ENCODE measurements at regions not wholly inside any gene's neighbourhood (a gene's known extent, or its start where the extent isn't known, plus 50 kb on each side); places are given as distances from the start of the nearest gene placed in this dataset.
"Not testable (repeated sequence)": the region's sequence is repeated elsewhere in the genome, so short reads cannot be mapped to it uniquely, and the experiment has no call there.

DNA sequence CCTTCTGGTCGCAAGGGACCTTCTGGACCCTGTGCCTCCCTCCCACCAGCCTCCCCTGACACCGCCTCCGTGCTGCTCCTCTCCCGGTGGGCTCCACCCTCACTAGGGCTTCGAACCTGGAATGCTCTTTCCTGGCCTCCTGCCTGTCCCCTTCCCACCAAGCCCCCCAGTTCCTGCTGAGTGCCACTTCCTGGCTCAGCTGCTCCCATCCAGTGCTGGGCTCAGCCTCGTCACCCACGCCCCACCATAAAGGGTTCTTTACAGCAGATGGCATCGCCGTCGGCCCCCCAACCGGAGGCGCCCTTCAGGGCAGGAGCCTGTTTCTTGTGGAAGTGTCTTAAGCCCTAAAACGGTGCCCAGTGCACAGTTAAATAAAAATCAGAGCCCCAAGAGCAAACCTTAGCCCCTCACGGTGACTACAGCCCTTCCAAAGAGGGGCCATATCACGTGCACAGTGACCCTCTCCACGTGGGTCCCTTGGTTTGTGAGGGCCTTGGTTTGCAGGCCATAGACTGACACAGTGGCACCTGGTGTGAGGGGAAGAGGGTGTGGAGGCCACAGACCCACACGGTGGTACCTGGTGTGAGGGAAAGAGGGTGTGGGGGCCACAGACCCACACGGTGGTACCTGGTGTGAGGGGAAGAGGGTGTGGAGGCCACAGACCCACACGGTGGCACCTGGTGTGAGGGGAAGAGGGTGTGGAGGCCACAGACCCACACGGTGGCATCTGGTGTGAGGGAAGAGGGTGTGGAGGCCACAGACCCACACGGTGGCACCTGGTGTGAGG is 111.4 kb downstream of the METRNL start:
- DNase-seq (ENCODE audit: low spot score) (no peak), FAIRE-seq (no peak)

DNA sequence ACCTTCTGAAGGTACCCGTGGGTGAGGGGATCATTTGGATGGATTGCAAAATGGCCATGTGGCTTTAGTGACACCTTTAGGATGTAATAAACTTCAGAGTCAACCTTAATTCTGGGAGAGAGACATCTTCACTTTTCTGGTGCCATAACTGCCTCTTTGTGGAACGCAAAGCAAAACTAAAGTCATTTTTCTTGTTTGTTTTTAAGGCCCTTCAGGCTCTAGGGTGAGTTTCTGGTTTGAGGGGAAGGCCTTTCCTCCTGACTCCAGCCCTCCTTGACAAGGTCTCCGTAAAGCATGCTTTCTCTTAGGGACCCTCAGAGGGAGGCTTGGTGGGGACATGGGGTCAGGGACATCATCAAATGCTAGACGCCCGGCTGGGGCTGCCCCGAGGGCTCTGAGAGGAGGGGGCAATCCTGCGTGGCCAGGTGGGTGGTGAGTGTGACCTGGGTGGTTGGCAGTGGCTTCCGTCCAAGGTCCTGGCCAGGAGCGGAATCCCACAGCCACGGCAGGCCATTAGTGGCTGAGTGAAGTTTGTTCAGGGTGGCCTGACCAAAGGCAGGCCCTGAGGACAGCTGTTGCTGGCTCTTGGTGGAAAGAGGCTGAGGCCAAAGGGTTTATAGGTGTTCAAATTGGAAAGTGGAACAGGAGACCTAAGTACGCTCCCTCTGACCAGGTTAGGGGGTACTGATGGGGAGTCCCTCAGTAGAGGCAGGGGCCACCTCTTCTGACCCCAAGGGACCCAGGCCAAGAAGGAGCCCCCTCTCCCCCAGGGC is 112.2 kb downstream of the METRNL start:
- no peak for FAIRE-seq

DNA sequence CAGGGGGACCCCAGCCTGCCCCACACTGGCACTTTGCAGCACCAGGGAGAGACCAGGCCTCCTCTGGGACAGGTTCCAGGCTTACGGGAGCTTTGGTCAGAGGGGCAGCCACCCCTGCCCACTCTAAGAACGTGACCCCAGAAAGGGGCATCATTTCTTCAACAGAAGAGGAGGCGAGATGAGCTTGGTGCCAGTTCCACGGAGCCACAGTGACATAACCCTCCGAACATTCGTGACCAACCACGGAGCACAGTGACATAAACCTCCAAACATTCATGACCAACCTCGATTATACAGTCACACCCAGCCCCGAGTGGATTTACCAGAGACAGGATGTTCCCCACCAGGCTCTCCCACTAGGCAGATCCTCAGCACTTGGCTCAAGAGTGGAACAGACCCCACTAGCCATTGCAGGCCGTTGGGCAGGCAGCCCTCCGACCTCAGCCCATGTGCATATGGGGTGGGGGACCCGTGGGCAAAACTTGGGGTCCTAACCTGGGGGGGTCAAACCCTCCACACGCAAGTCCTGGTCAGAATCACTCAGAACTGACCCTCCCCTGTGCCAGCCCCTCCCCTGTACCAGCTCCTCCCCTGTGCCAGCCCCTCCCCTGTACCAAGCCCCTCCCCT is 112.9 kb downstream of the METRNL start:
- DNase-seq (ENCODE audit: low spot score) (no peak), FAIRE-seq (no peak)

More for the DNA sequence above, 112.2 kb downstream of the METRNL start:
- DNase-seq (ENCODE audit: low spot score), result no peak

DNA sequence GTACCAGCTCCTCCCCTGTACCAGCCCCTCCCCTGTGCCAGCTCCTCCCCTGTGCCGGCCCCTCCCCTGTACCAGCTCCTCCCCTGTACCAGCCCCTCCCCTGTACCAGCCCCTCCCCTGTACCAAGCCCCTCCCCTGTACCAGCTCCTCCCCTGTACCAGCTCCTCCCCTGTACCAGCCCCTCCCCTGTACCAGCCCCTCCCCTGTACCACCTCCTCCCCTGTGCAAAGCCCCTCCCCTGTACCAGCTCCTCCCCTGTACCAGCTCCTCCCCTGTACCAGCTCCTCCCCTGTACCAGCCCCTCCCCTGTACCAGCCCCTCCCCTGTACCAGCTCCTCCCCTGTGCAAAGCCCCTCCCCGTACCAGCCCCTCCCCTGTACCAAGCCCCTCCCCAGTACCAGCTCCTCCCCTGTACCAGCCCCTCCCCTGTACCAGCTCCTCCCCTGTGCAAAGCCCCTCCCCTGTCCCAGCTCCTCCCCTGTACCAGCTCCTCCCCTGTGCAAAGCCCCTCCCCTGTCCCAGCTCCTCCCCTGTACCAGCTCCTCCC is 113.5 kb downstream of the METRNL start:
- DNase-seq (ENCODE audit: low spot score); FAIRE-seq: not testable (repeated sequence)

DNA sequence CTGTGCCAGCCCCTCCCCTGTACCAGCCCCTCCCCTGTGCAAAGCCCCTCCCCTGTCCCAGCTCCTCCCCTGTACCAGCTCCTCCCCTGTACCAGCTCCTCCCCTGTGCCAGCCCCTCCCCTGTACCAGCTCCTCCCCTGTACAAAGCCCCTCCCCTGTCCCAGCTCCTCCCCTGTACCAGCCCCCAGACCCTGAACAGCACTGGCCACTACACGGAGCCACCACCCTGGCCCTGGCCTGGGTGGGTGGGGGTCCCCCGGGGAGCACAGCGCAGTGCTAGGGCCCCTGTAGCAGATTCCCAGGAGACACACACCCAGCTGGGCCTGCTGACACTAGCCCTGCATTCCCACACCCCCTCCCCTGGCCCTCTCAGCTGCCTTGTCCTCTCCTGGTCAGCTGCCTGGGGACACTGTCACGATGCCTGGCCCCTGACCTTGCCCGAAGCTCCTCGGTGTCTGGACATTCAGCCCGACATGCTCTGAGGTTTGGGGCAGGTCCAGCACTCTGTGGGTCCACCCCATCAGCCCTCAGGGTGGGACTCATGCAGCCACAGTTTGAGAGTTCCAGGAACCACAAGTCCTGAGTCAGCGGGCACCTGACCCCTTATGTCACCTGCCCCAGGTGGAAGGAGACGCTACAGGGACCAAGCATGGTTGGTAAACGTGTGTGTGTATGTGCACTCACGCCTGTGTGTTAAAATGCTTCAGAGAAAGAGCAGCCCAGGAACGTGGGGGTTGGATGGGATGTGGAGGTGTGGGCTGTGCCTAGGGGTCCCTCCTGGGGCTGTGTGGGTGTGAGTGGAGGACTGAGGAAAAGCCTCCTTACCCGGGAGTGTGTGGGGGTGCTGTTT is 114.2 kb downstream of the METRNL start:
- FAIRE-seq, result no peak
- DNase-seq (ENCODE audit: low spot score), result peak; percentile 18

DNA sequence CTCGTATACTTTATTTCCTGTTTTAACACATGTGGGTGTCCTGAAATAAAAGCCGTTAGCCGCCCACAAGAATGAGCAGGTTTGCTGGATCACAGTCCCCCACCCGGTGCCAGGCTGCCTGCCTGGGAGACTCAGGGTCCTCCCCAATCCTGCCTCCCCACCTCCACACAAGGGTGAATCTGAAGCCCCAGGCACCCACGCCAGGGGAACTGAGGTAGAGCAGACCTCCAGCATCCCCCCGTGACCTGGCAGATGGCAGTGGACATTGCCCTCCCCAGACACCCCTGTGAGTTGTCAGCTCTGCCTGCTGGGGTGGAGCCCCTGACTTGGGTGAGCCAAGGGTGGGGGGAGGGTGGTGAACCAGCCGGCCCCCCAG is 114.8 kb downstream of the METRNL start:
- no peak for FAIRE-seq

DNA sequence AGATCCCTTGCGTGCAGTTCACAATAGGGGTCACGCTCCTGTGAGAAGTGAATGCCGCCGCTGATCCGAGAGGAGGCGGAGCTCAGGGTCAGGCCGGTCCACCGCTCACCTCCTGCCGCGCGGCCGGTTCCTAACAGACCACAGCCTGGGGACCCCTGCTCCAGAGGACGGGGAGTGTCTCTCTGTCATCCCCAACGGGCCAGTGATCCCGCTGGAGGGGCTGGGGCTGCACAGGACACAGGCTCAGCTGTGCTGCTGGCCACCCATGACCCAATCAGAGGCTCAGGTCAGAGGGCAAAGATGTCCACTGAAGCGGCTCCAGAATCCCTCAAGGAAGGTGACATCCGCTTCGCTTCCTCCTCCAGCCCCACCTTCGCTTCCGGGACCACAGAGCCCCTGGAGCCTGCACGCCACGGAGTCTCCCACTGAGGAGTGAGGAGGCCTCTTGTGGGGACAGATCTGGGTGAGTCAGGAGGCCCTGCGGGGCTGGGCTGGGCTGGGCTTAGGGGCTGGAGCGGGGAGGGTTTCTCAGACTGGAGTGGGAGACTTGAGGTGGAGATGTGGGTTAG is 115.4 kb downstream of the METRNL start:
- DNase-seq (ENCODE audit: low spot score) (no peak), FAIRE-seq (no peak)

More for the DNA sequence above, 114.8 kb downstream of the METRNL start:
- DNase-seq (ENCODE audit: low spot score), result no peak

DNA sequence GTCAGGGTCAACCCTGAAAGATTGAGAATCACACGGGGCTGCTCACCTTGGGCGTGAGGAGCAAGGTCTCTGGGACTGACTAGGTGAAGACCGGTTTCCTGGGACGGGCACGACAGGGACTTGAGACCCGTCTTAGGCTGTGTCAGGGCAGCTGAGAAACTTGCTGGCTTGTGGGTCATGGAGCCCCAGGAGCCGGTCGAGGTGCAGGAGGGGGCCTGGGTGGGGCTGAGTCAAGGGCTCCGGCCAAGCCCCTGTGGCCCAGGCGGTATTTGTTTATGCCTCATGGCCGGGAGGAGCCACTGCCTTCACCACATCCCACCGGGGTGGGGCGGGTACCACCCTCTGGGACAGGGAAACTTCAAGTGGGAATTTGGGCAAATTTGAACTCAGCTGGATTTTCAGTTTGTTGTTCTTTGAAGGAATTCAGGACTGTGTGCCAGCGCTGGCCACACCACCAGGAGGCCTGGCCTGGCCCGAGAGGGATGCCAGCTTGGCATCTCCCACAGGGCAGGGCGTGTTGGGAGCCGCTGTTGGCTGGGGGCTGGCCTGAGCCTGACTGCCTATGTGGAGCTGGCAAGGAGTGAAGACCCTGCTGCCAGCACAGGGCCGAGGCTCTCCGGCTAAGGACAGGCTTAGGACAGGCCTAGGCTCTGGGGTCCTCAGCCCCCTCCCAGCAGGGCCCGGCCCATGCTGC is 116.1 kb downstream of the METRNL start:
- DNase-seq (ENCODE audit: low spot score) (no peak), FAIRE-seq (no peak)

DNA sequence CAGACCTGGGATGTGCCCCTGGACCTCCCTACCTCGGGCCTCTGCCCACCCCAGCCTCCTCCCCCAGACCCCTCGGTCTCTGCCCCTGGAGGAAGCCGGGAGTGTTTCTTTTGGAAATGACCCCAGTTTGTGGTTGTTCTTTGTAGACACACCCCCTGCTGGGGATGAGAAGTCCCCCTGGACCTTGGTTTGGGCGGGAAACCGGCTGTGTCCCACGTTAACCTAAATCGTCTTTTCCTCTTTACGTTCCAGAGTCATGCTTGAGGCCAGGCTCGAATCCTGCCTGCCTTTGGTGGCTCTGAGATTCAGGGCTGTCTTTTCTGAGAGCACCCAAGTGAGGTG is 116.6 kb downstream of the METRNL start:
- FAIRE-seq, result no peak

DNA sequence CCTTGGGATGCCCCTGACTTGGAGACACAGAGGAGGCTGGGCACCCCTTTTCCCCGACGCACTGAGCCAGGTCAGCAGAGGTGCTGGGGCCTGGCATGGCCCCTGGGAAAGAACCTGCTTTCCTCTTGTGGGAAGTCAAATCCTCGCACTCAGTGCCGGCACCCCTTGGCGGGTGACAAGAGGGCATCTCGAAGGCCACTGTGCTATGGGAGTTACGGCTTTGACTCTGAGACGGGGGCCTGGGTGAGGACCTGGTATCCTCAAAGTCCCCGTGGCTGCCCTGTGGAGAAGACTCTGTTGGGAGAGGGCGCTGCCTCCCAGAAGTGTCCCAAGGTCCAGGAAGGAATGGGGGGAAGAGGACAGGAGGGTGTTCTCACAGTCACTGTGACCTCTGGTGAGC is 117.0 kb downstream of the METRNL start:
- DNase-seq (ENCODE audit: low spot score) (no peak), FAIRE-seq (no peak)

More for the DNA sequence above, 116.6 kb downstream of the METRNL start:
- no peak for DNase-seq (ENCODE audit: low spot score)

DNA sequence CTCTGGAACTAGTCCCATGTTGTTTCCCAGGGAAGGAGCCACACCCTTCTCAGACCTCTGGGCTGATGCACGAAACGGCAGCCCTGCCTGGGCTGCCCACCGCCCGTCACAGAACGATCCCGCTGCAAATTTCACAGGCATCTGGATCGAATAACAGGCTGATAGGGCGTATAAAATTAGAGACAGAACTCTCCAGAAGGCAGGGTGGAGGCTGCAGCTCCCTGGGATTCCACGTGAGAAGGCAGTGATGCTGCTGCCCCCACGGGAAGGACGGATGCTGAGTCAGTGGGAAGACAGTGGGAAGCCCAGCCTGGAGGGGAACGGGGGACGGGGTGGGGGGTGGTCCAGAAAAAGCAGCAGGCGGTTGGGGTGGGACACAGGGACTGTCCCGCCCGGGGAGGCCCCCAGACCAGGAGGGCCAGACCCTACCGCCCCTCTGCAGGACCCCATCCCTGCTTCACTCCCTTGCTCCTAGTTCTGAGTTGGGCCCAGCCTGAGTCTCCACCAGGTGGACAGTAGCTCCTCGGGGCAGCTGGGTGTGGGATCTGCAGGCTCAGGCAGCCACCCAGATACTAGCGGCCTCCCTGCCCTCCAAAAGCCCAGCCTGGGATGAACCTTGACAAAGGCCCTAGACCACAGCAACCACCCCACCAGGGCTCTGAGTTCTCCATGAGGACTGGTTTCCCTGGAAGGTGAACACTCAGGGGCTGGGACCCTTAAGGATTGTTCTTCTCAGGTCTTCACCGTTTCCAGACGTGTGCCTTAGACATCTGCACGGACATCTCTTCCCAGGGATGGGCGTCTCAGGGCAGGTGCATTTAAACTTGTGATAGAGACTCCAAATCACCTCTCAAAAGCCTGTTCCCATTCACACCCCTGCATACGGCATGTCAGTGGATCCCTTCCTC is 117.8 kb downstream of the METRNL start:
- no peak for FAIRE-seq
- no peak for DNase-seq (ENCODE audit: low spot score)

DNA sequence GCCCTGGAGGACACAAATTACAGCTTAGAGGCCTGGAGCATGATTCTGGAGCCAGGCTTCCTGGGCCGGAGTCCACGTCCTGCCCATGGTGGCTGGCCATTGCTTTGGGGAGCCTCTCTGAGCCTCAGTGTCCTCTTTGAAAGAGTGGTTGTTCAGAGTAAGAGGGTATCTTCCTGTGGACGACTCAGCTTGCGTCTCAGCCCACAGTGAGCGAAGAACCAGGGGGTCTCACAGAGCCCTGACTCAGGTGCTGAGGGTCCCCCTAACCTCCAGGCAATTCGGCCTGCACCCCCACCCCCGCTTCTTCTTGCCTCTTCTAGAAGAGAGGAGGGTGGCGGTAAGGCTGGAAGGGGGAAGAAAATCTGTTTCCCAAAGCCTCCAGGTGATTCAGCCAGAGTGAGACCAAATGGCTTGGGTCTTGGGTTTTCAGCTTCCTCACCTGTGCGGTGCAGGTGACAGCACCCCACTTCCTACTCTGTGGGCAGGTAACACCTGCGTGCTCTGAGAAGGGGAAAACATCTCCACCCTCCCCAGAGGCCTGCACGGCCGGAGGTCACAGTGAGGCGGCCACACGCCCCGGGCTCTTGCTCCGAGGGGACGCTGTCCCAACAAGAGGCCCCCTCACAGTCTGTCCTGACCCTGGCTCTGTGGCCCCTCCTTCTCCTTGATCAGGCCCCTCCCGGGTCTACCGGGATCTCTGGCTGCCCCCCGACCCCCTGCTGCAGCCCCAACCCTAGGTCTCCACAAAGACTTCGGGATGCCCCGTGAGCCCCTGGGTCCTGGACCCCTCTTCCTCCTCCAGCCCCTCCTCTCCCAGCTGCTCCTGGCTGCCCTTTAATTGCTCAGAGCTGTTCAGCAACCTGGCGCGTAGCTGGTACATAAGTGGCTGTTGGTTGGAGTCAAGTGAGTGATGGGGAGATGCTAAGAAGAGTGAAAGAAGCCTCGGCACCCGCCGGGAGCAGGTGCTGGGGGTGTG is 119.2 kb downstream of the METRNL start:
- DNase-seq (ENCODE audit: low spot score), result no peak
- no peak for FAIRE-seq

DNA sequence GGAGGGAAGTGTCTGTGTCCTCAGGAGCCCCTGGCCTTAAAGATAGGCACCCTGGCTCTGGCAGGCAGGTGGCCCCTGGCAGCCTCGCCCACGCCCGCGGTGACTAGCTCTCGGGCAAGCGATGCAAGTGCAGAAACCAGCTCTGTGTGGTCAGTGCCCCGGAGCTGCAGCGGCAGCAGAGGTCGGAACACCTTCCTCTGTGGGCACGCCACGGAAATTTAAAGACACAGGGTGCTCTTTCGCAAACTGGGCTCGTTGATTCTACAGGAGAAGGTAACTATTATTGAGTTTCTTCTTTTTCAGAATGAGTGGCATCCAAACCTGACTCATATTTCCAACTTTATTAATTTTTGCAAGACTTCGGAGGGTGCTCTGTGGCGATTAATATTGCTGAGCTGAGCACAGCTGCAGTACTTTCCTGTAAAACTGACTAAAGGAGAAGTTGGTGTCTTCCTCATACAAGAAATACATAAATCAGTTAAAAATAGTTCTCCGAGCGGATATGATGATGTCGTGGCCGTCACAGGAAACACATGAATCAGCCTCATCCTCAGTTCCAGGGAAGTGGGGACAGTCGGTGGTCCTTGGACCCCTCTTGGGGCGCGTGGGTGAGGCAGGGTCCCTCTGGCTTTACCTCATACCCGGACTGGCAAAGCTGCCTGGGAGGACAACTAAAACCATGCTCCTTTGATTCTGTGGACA is 120.2 kb downstream of the METRNL start:
- DNase-seq (ENCODE audit: low spot score), result no peak
- FAIRE-seq, result no peak

DNA sequence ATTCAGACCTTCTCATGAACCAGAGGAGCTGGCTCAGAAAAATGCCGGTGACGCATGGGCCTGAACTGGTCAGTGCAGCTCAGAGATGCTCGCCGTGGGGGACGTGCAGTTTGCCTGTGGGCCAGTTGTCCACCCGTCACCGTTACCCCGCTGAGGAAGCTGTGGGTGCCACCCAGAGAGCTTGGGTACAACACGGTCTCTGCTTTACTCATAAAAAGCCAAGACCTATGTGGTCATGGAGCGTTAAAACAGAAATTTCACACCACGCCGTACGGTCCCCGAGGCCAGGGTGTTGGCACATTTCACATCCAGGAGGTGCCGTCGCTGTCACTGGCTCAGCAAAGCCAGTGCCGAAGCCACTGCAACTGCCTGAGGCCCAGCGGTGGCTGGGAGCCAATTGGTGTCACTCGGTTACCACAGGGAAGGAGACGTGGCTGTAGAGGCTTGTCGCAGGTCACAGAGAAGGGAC is 120.9 kb downstream of the METRNL start:
- FAIRE-seq, result no peak
- no peak for DNase-seq (ENCODE audit: low spot score)

DNA sequence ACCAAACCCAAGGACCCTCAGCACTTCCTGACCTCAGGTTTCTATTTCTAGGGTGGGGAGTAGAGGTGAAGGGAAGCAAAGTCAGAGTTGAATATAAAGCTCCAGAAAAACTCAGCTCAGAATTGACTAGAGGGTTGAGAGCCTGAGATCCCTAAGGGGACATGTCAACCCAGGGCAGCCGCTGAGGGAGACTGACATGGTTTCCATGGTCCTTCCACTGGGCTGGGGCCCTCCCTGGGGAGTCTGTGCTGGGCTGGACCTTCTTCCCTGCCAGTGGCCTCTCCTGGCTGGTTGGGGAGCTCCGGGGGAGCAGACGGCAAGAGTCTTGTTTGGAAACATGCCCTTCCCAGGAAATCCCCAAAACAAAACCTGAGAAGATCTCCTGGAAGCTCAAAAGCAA is 121.3 kb downstream of the METRNL start:
- DNase-seq (ENCODE audit: low spot score), result no peak
- FAIRE-seq, result no peak

DNA sequence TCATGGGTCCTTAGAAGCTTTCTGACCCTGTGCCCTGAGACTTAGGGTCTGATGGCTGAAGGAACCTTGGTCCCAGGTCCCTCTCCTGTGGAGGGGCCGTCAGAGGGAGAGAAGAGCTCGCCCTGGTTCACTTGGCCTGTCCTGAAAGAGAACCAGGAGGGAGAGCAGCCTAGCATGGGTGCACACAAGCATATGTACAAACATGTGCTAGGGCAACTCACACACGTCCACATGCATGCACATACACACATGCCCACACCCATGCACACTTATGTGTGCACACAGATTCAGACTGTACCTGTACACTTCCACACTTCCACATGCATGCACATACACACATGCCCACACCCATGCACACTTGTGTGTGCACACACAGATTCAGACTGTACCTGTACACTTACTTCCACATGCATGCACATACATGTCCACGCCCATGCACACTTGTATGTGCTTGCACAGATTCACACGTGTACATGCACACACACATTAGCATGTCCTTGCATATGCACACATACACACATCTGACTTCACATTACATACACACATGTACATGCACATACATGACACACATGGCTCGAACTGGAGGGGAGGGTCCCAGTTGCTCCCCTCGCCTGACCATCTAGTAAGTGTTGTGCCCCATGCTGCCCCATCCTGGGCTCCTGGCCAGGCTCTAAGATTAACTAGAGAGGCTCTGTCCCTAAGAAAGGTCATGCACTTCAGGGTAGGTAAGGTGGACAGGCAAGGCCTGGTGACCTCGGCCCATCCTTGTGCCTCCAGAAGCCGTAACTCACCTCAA is 122.0 kb downstream of the METRNL start:
- FAIRE-seq (no peak), DNase-seq (ENCODE audit: low spot score) (no peak)
